ENCODE measurements at regions not wholly inside any gene's neighbourhood (a gene's known extent, or its start where the extent isn't known, plus 50 kb on each side); places are given as distances from the start of the nearest gene placed in this dataset.

GRCh38 chr1:67580691-67581403 is 104.2 kb upstream of the GADD45A start:
- DNase-seq (ENCODE audit: low read depth in 4 of 4, low spot score in 2 of 4): no peak

GRCh38 chr1:67582625-67583461 is 102.2 kb upstream of the GADD45A start:
- no peak for DNase-seq (ENCODE audit: low read depth in 4 of 4, low spot score in 2 of 4)

GRCh38 chr1:67583462-67583950 is 101.5 kb upstream of the GADD45A start:
- DNase-seq (ENCODE audit: low read depth in 4 of 4, low spot score in 2 of 4): no peak

- no peak for DNase-seq (ENCODE audit: low read depth in 4 of 4, low spot score in 2 of 4)
Measured at GRCh38 chr1:67584938-67585337, 100.1 kb upstream of the GADD45A start.

- no peak for DNase-seq (ENCODE audit: low read depth in 4 of 4, low spot score in 2 of 4)
Measured at GRCh38 chr1:67586596-67586995, 98.4 kb upstream of the GADD45A start.

- no peak for DNase-seq (ENCODE audit: low read depth in 4 of 4, low spot score in 2 of 4)
Measured at GRCh38 chr1:67588178-67588855, 96.7 kb upstream of the GADD45A start.

GRCh38 chr1:67589519-67590233 is 95.3 kb upstream of the GADD45A start:
- no peak for DNase-seq (ENCODE audit: low read depth in 4 of 4, low spot score in 2 of 4)

GRCh38 chr1:67590329-67590728 is 94.7 kb upstream of the GADD45A start:
- DNase-seq (ENCODE audit: low read depth in 4 of 4, low spot score in 2 of 4): no peak

- DNase-seq (ENCODE audit: low read depth in 4 of 4, low spot score in 2 of 4): no peak
Measured at GRCh38 chr1:67594764-67595163, 90.2 kb upstream of the GADD45A start.

- no peak for DNase-seq (ENCODE audit: low read depth in 4 of 4, low spot score in 2 of 4)
Measured at GRCh38 chr1:67596674-67597073, 88.3 kb upstream of the GADD45A start.

- no peak for DNase-seq (ENCODE audit: low read depth in 4 of 4, low spot score in 2 of 4)
Measured at GRCh38 chr1:67597336-67597735, 87.7 kb upstream of the GADD45A start.

- DNase-seq (ENCODE audit: low read depth in 4 of 4, low spot score in 2 of 4): no peak
Measured at GRCh38 chr1:67599085-67599484, 85.9 kb upstream of the GADD45A start.

- no peak for DNase-seq (ENCODE audit: low read depth in 4 of 4, low spot score in 2 of 4)
Measured at GRCh38 chr1:67601539-67601938, 83.5 kb upstream of the GADD45A start.

- no peak for DNase-seq (ENCODE audit: low read depth in 4 of 4, low spot score in 2 of 4)
Measured at GRCh38 chr1:67601955-67602354, 83.0 kb upstream of the GADD45A start.

GRCh38 chr1:67604778-67605177 is 80.2 kb upstream of the GADD45A start:
- DNase-seq (ENCODE audit: low read depth in 4 of 4, low spot score in 2 of 4): no peak

- DNase-seq (ENCODE audit: low read depth in 4 of 4, low spot score in 2 of 4): no peak
Measured at GRCh38 chr1:67605209-67605780, 79.7 kb upstream of the GADD45A start.

- no peak for DNase-seq (ENCODE audit: low read depth in 4 of 4, low spot score in 2 of 4)
Measured at GRCh38 chr1:67607286-67607685, 77.7 kb upstream of the GADD45A start.

GRCh38 chr1:67607699-67608098 is 77.3 kb upstream of the GADD45A start:
- no peak for DNase-seq (ENCODE audit: low read depth in 4 of 4, low spot score in 2 of 4)

- DNase-seq (ENCODE audit: low read depth in 4 of 4, low spot score in 2 of 4): no peak
Measured at GRCh38 chr1:67608661-67609576, 76.1 kb upstream of the GADD45A start.

Measured in left renal cortex interstitium (tissue), 4 donors.